ENCODE measurements at regions not wholly inside any gene's neighbourhood (a gene's known extent, or its start where the extent isn't known, plus 50 kb on each side); places are given as distances from the start of the nearest gene placed in this dataset.

- WGBS, 2 donors (ENCODE audit: extremely low coverage in 2 of 2, insufficient read length in 2 of 2, insufficient replicate concordance in 1 of 2), result no CpG with 5 or more reads among the region's 5 CpGs
Measured at GRCh38 chr7:35983626-35984025, 169.4 kb upstream of the EEPD1 start.

GRCh38 chr7:35985126-35985754 lies 167.8 kb upstream of the EEPD1 start:
- Histone ChIP-seq H2AFZ (ENCODE audit: low read length) (peak overlapping the region; percentile 47), H3K36me3 (replicated peaks in 1 of 2; ENCODE audit: control insufficient read depth in 2 of 2, insufficient read depth in 2 of 2, low read length in 2 of 2) (no peaks in the 10 kb centered on the region), H3K79me1 (ENCODE audit: low read depth, low read length) (no peaks in the 10 kb centered on the region)

More at GRCh38 chr7:35983626-35984025, 169.4 kb upstream of the EEPD1 start:
- no peaks in the 10 kb centered on the region for H3K79me1 ChIP-seq (ENCODE audit: low read depth, low read length)
- no peak overlapping the region for H3K14ac ChIP-seq (ENCODE audit: low read length)
- H3K4ac ChIP-seq (ENCODE audit: low read length), result no peak overlapping the region
- no peak overlapping the region for H3K27ac ChIP-seq (replicated peaks; ENCODE audit: low read length)
- H2BK15ac ChIP-seq (ENCODE audit: low read length), result peak overlapping the region; percentile 6
- H3K36me3 ChIP-seq (replicated peaks in 1 of 2; ENCODE audit: control insufficient read depth in 2 of 2, insufficient read depth in 2 of 2, low read length in 2 of 2), result no peaks in the 10 kb centered on the region
- no peak overlapping the region for H3K18ac ChIP-seq (ENCODE audit: low read length)
- no peak overlapping the region for H2AK5ac ChIP-seq (ENCODE audit: low read depth, low read length)
- no peaks in the 10 kb centered on the region for H3K9me3 ChIP-seq (replicated peaks in 1 of 2; ENCODE audit: control insufficient read depth in 2 of 2, insufficient read depth in 1 of 2, low read depth in 1 of 2, low read length in 2 of 2)
- no peak overlapping the region for H3K23ac ChIP-seq (ENCODE audit: low read depth, low read length, poor library complexity)
- H3K4me1 ChIP-seq (ENCODE audit: control insufficient read depth in 2 of 2, insufficient read depth in 1 of 2, low read depth in 1 of 2, low read length in 2 of 2), result peaks cover 4 to 5% of the 10 kb centered on the region in 2 donors
- no peak for DNase-seq (ENCODE audit: low spot score)
- H2AFZ ChIP-seq (ENCODE audit: low read length), result no peak overlapping the region
- H3K4me2 ChIP-seq (ENCODE audit: insufficient read depth, low read length, poor library complexity, severe bottlenecking), result no peak overlapping the region
- no peak overlapping the region for H3K4me3 ChIP-seq (ENCODE audit: low read length in 2 of 2)
- no peak overlapping the region for H2BK12ac ChIP-seq (ENCODE audit: low read length)
- no peaks in the 10 kb centered on the region for H3K27me3 ChIP-seq (ENCODE audit: control insufficient read depth in 3 of 3, insufficient read depth in 3 of 3, low read depth in 1 of 3, low read length in 3 of 3)
- H3K9ac ChIP-seq (ENCODE audit: low read depth, low read length, poor library complexity), result no peak overlapping the region
- no peak overlapping the region for H4K8ac ChIP-seq (ENCODE audit: low read depth, low read length)
- no peak overlapping the region for H2BK120ac ChIP-seq (ENCODE audit: low read depth, low read length)
- H4K91ac ChIP-seq (ENCODE audit: low read depth, low read length, poor library complexity), result no peak overlapping the region
- no peak overlapping the region for H2BK5ac ChIP-seq (ENCODE audit: low read length)

GRCh38 chr7:35987016-35987415 lies 166.0 kb upstream of the EEPD1 start:
- Histone ChIP-seq H3K4me1 (ENCODE audit: control insufficient read depth in 2 of 2, insufficient read depth in 1 of 2, low read depth in 1 of 2, low read length in 2 of 2) (peaks cover 0 to 3% of the 10 kb centered on the region in 2 donors), H2BK15ac (ENCODE audit: low read length) (no peak overlapping the region), H3K23ac (ENCODE audit: low read depth, low read length, poor library complexity) (peak overlapping the region; percentile 18), H3K9me3 (replicated peaks in 1 of 2; ENCODE audit: control insufficient read depth in 2 of 2, insufficient read depth in 1 of 2, low read depth in 1 of 2, low read length in 2 of 2) (no peaks in the 10 kb centered on the region), H3K27ac (replicated peaks; ENCODE audit: low read length) (no peak overlapping the region), H3K27me3 (ENCODE audit: control insufficient read depth in 3 of 3, insufficient read depth in 3 of 3, low read depth in 1 of 3, low read length in 3 of 3) (no peaks in the 10 kb centered on the region), H3K36me3 (replicated peaks in 1 of 2; ENCODE audit: control insufficient read depth in 2 of 2, insufficient read depth in 2 of 2, low read length in 2 of 2) (no peaks in the 10 kb centered on the region), H4K8ac (ENCODE audit: low read depth, low read length) (no peak overlapping the region), H3K79me1 (ENCODE audit: low read depth, low read length) (no peaks in the 10 kb centered on the region), H3K18ac (ENCODE audit: low read length) (peak overlapping the region; percentile 33), H3K9ac (ENCODE audit: low read depth, low read length, poor library complexity) (no peak overlapping the region), H4K91ac (ENCODE audit: low read depth, low read length, poor library complexity) (no peak overlapping the region), H3K4me2 (ENCODE audit: insufficient read depth, low read length, poor library complexity, severe bottlenecking) (no peak overlapping the region), H2BK5ac (ENCODE audit: low read length) (no peak overlapping the region), H3K4ac (ENCODE audit: low read length) (no peak overlapping the region), H3K14ac (ENCODE audit: low read length) (no peak overlapping the region), H2BK12ac (ENCODE audit: low read length) (no peak overlapping the region), H2AFZ (ENCODE audit: low read length) (no peak overlapping the region), H2AK5ac (ENCODE audit: low read depth, low read length) (no peak overlapping the region), H2BK120ac (ENCODE audit: low read depth, low read length) (no peak overlapping the region), H3K4me3 (ENCODE audit: low read length in 2 of 2) (no peak overlapping the region)
- DNase-seq (ENCODE audit: low spot score), result no peak
- WGBS, 2 donors (ENCODE audit: extremely low coverage in 2 of 2, insufficient read length in 2 of 2, insufficient replicate concordance in 1 of 2), result no CpG with 5 or more reads among the region's 6 CpGs

More at GRCh38 chr7:35985126-35985754, 167.8 kb upstream of the EEPD1 start:
- Histone ChIP-seq H3K18ac (ENCODE audit: low read length) (no peak overlapping the region), H2BK120ac (ENCODE audit: low read depth, low read length) (no peak overlapping the region), H3K14ac (ENCODE audit: low read length) (no peak overlapping the region), H4K91ac (ENCODE audit: low read depth, low read length, poor library complexity) (no peak overlapping the region), H2AK5ac (ENCODE audit: low read depth, low read length) (no peak overlapping the region), H3K4me1 (ENCODE audit: control insufficient read depth in 2 of 2, insufficient read depth in 1 of 2, low read depth in 1 of 2, low read length in 2 of 2) (peaks cover 0 to 3% of the 10 kb centered on the region in 2 donors), H3K27me3 (ENCODE audit: control insufficient read depth in 3 of 3, insufficient read depth in 3 of 3, low read depth in 1 of 3, low read length in 3 of 3) (no peaks in the 10 kb centered on the region), H3K4me3 (ENCODE audit: low read length in 2 of 2) (no peak overlapping the region), H3K27ac (replicated peaks; ENCODE audit: low read length) (no peak overlapping the region), H2BK5ac (ENCODE audit: low read length) (no peak overlapping the region), H4K8ac (ENCODE audit: low read depth, low read length) (no peak overlapping the region), H2BK12ac (ENCODE audit: low read length) (no peak overlapping the region), H3K23ac (ENCODE audit: low read depth, low read length, poor library complexity) (no peak overlapping the region), H3K9me3 (replicated peaks in 1 of 2; ENCODE audit: control insufficient read depth in 2 of 2, insufficient read depth in 1 of 2, low read depth in 1 of 2, low read length in 2 of 2) (no peaks in the 10 kb centered on the region), H2BK15ac (ENCODE audit: low read length) (no peak overlapping the region), H3K4me2 (ENCODE audit: insufficient read depth, low read length, poor library complexity, severe bottlenecking) (no peak overlapping the region), H3K4ac (ENCODE audit: low read length) (no peak overlapping the region), H3K9ac (ENCODE audit: low read depth, low read length, poor library complexity) (no peak overlapping the region)
- peak; percentile 45 for DNase-seq (ENCODE audit: low spot score)
- WGBS, 2 donors (ENCODE audit: extremely low coverage in 2 of 2, insufficient read length in 2 of 2, insufficient replicate concordance in 1 of 2), result no CpG with 5 or more reads among the region's 7 CpGs

- no peak overlapping the region for H2AK5ac ChIP-seq (ENCODE audit: low read depth, low read length)
- H4K91ac ChIP-seq (ENCODE audit: low read depth, low read length, poor library complexity), result no peak overlapping the region
- no peak overlapping the region for H4K8ac ChIP-seq (ENCODE audit: low read depth, low read length)
- H3K4ac ChIP-seq (ENCODE audit: low read length), result no peak overlapping the region
- no peak overlapping the region for H3K9ac ChIP-seq (ENCODE audit: low read depth, low read length, poor library complexity)
- DNase-seq (ENCODE audit: low spot score), result no peak
- H3K23ac ChIP-seq (ENCODE audit: low read depth, low read length, poor library complexity), result no peak overlapping the region
- no peak overlapping the region for H2BK120ac ChIP-seq (ENCODE audit: low read depth, low read length)
- no peak overlapping the region for H3K18ac ChIP-seq (ENCODE audit: low read length)
- H3K14ac ChIP-seq (ENCODE audit: low read length), result no peak overlapping the region
- H2AFZ ChIP-seq (ENCODE audit: low read length), result no peak overlapping the region
- no peak overlapping the region for H3K27ac ChIP-seq (replicated peaks; ENCODE audit: low read length)
- H3K4me1 ChIP-seq (ENCODE audit: control insufficient read depth in 2 of 2, insufficient read depth in 1 of 2, low read depth in 1 of 2, low read length in 2 of 2), result no peaks in the 10 kb centered on the region
- H2BK15ac ChIP-seq (ENCODE audit: low read length), result no peak overlapping the region
- H3K4me3 ChIP-seq (ENCODE audit: low read length in 2 of 2), result no peak overlapping the region
- no peak overlapping the region for H3K4me2 ChIP-seq (ENCODE audit: insufficient read depth, low read length, poor library complexity, severe bottlenecking)
- H3K79me1 ChIP-seq (ENCODE audit: low read depth, low read length), result no peaks in the 10 kb centered on the region
- no peak overlapping the region for H2BK12ac ChIP-seq (ENCODE audit: low read length)
- no peaks in the 10 kb centered on the region for H3K27me3 ChIP-seq (ENCODE audit: control insufficient read depth in 3 of 3, insufficient read depth in 3 of 3, low read depth in 1 of 3, low read length in 3 of 3)
- no peaks in the 10 kb centered on the region for H3K9me3 ChIP-seq (replicated peaks in 1 of 2; ENCODE audit: control insufficient read depth in 2 of 2, insufficient read depth in 1 of 2, low read depth in 1 of 2, low read length in 2 of 2)
- no peaks in the 10 kb centered on the region for H3K36me3 ChIP-seq (replicated peaks in 1 of 2; ENCODE audit: control insufficient read depth in 2 of 2, insufficient read depth in 2 of 2, low read length in 2 of 2)
- no peak overlapping the region for H2BK5ac ChIP-seq (ENCODE audit: low read length)
- no CpG with 5 or more reads among the region's 5 CpGs for WGBS, 2 donors (ENCODE audit: extremely low coverage in 2 of 2, insufficient read length in 2 of 2, insufficient replicate concordance in 1 of 2)
Measured at GRCh38 chr7:35988105-35988504, 164.9 kb upstream of the EEPD1 start.
